Stimulated activated naive CD8-positive, alpha-beta T cell treated with anti-CD3 and anti-CD28 coated beads, Interleukin-15, amount 100 ng/mL, for 72 hours (primary cell): ENCODE measurements at regions not wholly inside any gene's neighbourhood (a gene's known extent, or its start where the extent isn't known, plus 50 kb on each side); places are given as distances from the start of the nearest gene placed in this dataset.
A peak's percentile ranks its signal among the peaks of the same experiment; 100 is the strongest.
"Not testable (repeated sequence)": the region's sequence is repeated elsewhere in the genome, so short reads cannot be mapped to it uniquely, and the experiment has no call there.

Experiments
- ATAC-seq: fragments of 150-1000 bp; cut with Tn5 transposase; 2 replicates; pipeline ENCODE4 v1.10.0; 2021; ENCODE audit warnings: mild to moderate bottlenecking, moderate library complexity
- DNase-seq, 2 donors: peaks; one replicate each; pipeline ENCODE4 v3.0.0; 2021 to 2022
- H3K27ac Mint-ChIP-seq, 2 donors: one replicate each; pipeline ENCODE4 v1.8.0; 2022; ENCODE audit warnings: mild to moderate bottlenecking in 2 of 2, mixed read lengths in 2 of 2, moderate library complexity in 2 of 2
- H3K27me3 Mint-ChIP-seq: one replicate; pipeline ENCODE4 v1.8.0; 2022; ENCODE audit warnings: mixed read lengths
- H3K4me1 Mint-ChIP-seq: one replicate; pipeline ENCODE4 v1.8.0; 2022; ENCODE audit warnings: mild to moderate bottlenecking, mixed read lengths
- H3K4me3 Mint-ChIP-seq, 2 donors: one replicate each; pipeline ENCODE4 v1.8.0; 2022; ENCODE audit warnings: mild to moderate bottlenecking in 2 of 2, mixed read lengths in 2 of 2, moderate library complexity in 1 of 2
- H3K9me3 Mint-ChIP-seq, 2 donors: one replicate each; pipeline ENCODE4 v1.8.0; 2022; ENCODE audit warnings: mixed read lengths in 2 of 2

DNA sequence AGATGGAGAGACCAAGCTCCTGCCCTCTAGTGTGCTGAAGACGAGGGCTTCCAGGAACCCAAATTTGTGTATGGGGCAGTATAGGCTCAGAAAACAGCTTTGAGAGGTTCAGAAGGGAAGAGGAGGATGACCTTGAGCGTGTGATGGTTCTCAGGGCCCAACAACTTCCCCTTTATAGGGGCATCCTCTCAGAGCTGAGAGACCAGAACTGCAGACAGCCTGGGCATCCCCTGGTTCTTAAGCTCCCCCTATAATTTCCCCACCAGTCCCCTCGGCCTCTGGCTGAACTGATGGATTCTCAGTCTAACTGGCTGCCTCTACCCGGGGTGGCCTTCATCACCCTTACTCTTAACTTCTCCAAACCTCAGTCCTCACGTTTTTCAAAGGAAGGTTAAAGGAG, 167.5 kb downstream of the URI1 start:
- ATAC-seq (no peak), DNase-seq (no peak)
- H3K4me3 Mint-ChIP-seq: no peak overlapping the region
- peaks cover 26% of the 10 kb centered on the region for H3K27me3 Mint-ChIP-seq
- H3K27ac Mint-ChIP-seq: no peak overlapping the region
- H3K9me3 Mint-ChIP-seq: no peaks in the 10 kb centered on the region
- no peaks in the 10 kb centered on the region for H3K4me1 Mint-ChIP-seq

DNA sequence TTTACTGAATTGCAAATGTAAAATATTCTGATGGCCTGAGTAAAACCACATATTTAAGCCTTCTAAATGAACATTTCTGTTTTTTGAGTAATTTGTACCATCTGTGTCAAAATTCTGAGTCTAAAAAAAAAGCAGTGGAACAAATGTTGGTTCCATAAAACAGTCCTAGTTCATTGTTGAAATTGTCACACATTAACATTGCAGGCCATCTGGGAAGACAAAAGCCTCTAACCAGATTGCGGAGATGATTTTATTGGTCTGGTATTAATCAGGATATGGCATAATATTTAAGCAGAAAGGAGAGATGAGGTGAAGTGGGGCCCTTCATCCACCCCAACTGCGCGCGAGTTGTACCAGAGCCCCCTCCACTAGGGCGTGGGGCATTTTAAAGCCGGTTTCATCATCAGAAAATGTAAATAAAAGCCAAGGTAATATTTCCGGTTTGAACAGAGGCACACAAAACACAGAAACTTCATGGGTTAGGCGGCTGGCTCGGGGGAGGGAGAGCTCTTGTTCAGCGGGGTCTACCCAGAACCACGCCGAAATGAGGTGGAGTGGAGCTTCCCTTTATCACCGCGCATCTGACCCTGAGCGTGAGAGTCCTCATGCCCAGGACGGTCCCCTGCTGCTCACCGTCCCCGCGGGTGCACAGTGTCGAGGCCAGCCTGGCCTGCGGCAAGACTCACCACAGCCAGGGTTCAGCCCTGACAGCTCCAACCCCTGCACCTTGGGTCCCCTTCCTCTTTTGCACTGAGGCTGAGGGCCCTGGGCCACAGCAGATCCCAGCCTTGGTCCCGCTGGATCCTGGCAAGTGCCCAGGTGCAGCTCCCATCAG, 169.2 kb downstream of the URI1 start:
- Mint-ChIP-seq H3K9me3 (no peaks in the 10 kb centered on the region), H3K4me1 (no peaks in the 10 kb centered on the region), H3K27me3 (peaks cover 26% of the 10 kb centered on the region), H3K27ac (no peak overlapping the region), H3K4me3 (no peak overlapping the region)
- DNase-seq: no peak
- ATAC-seq: no peak

DNA sequence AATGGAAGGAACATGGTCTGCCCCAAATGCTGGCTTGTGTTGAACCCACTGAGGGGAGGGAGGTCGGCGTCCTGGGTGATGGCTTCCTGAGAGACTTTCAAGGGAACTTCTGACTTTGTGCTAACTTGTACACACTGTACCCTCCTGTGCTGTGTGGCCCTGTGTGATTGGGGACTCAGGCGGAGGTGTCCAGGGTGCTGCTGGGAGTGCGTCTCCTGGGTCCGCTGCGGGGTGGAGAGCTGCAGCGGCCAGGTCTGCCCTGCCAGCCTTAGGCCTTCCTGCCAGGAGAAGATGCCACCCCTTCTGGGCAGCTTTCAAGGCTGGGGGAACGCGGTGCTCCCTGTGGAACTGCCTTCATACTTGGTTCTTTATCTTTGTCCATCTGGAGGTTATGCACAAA, 170.1 kb downstream of the URI1 start:
- H3K4me3 Mint-ChIP-seq: no peak overlapping the region
- no peak for ATAC-seq
- DNase-seq: no peak
- no peaks in the 10 kb centered on the region for H3K9me3 Mint-ChIP-seq
- no peak overlapping the region for H3K27ac Mint-ChIP-seq
- H3K4me1 Mint-ChIP-seq: no peaks in the 10 kb centered on the region
- peaks cover 17% of the 10 kb centered on the region for H3K27me3 Mint-ChIP-seq

DNA sequence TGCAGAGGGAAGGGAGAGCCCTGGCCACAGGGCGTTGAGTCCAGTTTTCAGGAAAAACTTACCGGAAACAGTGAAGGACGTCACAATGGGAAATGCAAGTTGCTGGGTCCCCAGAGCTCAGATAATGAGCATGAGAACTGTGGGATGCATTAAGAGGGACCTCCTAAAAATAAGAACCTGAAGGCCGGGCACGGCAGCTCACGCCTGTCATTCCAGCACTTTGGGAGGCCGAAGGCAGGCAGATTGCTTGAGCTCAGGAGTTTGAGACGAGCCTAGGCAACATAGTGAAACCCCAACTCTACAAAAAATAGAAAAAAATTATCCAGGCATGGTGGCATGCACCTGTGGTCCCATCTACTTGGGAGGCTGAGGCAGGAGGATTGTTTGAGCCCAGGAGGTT, 170.6 kb downstream of the URI1 start:
- DNase-seq (no peak), ATAC-seq (no peak)
- Mint-ChIP-seq H3K4me1 (no peaks in the 10 kb centered on the region), H3K27ac (no peak overlapping the region), H3K27me3 (peaks cover 12% of the 10 kb centered on the region), H3K4me3 (no peak overlapping the region), H3K9me3 (no peaks in the 10 kb centered on the region)

DNA sequence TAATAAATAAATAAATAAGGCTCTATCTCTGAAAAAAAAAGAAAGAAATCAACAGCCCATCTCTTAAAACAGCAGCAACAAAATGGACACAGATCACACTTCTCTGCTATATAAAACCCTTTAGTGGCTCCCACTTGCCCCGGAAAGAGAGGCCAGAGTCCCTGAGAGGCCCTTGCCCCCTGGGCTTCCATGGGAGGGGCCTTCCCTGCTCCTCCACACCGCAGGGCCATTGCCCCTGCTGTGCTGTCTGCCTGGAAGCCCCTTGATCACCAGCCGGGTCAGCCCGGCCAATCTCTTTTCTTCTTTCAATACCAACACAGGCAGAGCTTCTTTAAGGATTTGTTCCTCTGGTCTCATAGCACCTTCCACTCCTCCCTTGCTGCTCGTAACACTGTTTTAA, 171.1 kb downstream of the URI1 start:
- Mint-ChIP-seq H3K27me3 (peaks cover 12% of the 10 kb centered on the region), H3K9me3 (no peaks in the 10 kb centered on the region), H3K27ac (peak overlapping the region in 1 of 2 donors; percentile 3), H3K4me3 (no peak overlapping the region), H3K4me1 (no peaks in the 10 kb centered on the region)
- DNase-seq: no peak
- ATAC-seq: no peak

DNA sequence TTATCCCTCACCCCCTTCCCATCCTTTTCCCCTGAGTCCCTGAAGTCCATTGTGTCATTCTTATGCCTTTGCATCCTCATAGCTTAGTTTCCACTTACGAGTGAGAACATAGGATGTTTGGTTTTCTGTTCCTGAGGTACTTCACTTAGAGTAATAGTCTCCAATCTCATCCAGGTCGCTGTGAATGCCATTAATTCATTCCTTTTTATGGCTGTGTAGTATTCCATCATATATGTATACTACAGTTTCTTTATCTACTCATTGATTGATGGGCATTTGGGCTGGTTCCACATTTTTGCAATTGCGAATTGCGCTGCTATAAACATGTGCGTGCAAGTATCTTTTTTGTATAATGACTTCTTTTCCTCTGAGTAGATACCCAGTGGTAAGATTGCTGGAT, 172.1 kb downstream of the URI1 start:
- H3K27me3 Mint-ChIP-seq: peaks cover 12% of the 10 kb centered on the region
- H3K27ac Mint-ChIP-seq, H3K4me1 Mint-ChIP-seq, ATAC-seq, DNase-seq, H3K4me3 Mint-ChIP-seq, H3K9me3 Mint-ChIP-seq: not testable (repeated sequence)

DNA sequence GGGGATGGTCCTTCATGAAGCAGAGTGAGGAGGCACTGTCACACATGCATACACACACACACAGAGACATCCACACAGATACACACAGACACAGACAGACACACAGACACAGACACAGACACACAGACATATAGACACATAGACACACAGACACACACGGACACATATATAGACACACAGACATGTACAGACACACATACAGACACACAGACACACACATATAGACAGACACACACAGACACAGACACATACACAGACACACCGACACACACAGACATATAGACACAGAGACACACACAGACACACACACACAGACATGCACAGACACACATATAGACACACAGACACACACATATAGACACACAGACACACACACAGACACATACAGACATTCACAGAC, 173.9 kb downstream of the URI1 start:
- Mint-ChIP-seq H3K4me1 (no peaks in the 10 kb centered on the region), H3K27ac (no peak overlapping the region), H3K9me3 (no peaks in the 10 kb centered on the region), H3K27me3 (no peaks in the 10 kb centered on the region), H3K4me3 (no peak overlapping the region)
- ATAC-seq (no peak), DNase-seq (no peak)

DNA sequence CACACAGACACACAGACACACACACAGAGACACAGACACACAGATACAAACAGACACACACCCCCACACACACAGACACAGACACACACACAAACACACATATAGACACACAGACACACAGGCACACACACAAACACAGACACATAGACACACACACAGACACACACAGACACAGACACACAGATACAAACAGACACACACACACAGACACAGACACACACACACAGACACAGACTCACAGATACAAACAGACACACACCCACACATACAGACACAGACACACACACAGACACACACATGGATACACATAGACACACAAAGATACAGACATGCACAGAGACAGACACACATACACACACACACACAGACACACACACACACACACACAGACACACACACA, 174.5 kb downstream of the URI1 start:
- Mint-ChIP-seq H3K4me3 (no peak overlapping the region), H3K27me3 (no peaks in the 10 kb centered on the region), H3K27ac (no peak overlapping the region), H3K4me1 (no peaks in the 10 kb centered on the region), H3K9me3 (no peaks in the 10 kb centered on the region)
- no peak for ATAC-seq
- no peak for DNase-seq

DNA sequence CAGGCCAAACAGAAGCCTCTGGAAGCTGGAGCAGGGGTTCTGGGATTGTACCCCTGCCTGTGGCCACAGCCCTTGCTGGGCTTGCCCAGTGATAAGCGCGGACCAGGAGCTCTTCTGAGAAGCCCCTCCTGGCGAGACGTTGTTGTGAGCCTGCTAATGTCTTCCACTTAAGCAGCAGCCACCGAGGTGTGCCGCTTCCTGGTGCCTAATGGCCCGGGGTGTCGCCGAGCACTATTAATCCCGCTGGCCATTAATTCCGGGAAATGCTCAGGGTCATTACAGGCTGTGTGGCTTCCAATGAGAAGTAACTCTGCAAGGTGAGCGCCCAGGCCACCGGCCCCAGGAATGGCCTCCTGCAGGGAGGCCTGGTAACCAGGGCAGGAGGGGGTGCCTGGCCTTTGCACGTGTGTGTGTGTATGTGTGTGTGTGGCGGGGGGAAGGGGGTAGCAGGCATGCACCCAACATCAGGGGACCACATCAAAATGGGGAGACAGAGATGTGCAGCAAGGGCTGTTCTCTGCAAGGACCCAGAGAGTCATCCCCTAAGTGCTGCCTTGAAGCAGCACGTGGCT, 175.0 kb downstream of the URI1 start:
- Mint-ChIP-seq H3K27ac (no peak overlapping the region), H3K4me1 (no peaks in the 10 kb centered on the region), H3K9me3 (no peaks in the 10 kb centered on the region), H3K27me3 (no peaks in the 10 kb centered on the region), H3K4me3 (no peak overlapping the region)
- DNase-seq (no peak), ATAC-seq (peak; percentile 23)

DNA sequence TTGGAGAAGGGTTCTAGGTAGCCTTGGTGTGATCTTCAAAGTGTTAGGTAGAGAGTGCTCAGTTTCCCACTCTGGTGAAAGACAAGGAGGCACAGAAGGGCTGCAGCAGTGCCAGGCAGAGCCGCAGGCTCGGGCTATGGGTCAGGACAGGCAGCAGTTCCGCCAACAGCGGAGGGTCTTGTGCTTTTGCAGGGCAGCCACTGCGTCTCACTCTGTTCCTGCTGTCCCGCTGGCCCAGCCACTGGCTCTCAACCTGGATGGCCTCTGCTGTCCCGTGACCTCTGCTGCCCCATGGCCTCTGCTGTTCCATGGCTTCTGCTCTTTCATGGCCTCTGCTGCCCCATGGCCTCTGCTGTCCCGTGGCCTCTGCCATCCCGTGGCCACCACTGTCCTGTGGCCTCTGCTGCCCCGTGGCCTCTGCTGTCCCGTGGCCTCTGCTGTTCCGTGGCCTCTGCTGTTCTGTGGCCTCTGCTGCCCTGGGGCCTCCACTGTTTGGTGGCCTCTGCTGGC, 175.7 kb downstream of the URI1 start:
- H3K9me3 Mint-ChIP-seq: no peaks in the 10 kb centered on the region
- no peaks in the 10 kb centered on the region for H3K4me1 Mint-ChIP-seq
- no peak for ATAC-seq
- no peak overlapping the region for H3K4me3 Mint-ChIP-seq
- no peak for DNase-seq
- H3K27me3 Mint-ChIP-seq: no peaks in the 10 kb centered on the region
- no peak overlapping the region for H3K27ac Mint-ChIP-seq

DNA sequence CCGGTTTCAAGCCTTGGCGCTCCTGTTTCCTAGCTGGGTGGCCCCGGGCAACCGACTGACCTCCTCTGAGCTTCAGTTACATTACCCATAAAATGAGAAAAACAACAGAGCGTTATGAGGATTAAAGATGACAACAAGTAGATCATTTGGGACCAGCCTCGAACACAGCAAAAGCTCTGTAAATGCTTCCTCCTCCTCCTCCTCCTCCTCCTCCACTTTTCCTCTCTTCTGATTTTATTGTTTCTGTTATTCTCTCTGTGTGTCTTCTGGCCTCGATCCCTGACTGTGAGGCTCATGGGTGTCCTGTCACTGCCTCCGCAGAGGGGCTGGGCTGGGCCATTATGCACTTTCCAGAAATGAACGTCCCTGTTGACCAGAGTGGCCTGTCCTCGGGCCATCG, 176.2 kb downstream of the URI1 start:
- no peak overlapping the region for H3K27ac Mint-ChIP-seq
- no peak overlapping the region for H3K4me3 Mint-ChIP-seq
- ATAC-seq: no peak
- H3K9me3 Mint-ChIP-seq: no peaks in the 10 kb centered on the region
- no peaks in the 10 kb centered on the region for H3K27me3 Mint-ChIP-seq
- H3K4me1 Mint-ChIP-seq: no peaks in the 10 kb centered on the region
- DNase-seq: no peak

DNA sequence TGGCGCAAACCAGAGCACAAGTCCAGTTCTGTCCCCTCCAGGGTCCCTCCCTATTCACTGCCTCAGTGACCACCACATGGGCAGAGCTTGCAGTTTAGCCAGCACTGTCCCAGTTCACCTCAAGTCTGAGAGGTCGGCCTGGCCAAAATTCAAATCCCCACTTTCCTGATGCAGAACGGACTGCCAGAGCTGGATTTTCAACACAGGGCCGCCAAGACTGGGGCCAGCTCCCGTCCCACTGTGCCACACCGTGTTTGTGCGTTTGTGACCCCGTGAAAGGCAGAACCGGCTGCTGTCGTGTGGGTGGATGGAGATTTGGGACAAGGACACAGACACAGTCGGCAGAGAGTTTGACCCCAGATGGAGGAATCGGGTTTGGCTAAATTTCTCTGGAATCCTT, 176.7 kb downstream of the URI1 start:
- Mint-ChIP-seq H3K9me3 (no peaks in the 10 kb centered on the region), H3K4me1 (no peaks in the 10 kb centered on the region), H3K4me3 (no peak overlapping the region), H3K27me3 (no peaks in the 10 kb centered on the region), H3K27ac (no peak overlapping the region)
- no peak for DNase-seq
- ATAC-seq: no peak

DNA sequence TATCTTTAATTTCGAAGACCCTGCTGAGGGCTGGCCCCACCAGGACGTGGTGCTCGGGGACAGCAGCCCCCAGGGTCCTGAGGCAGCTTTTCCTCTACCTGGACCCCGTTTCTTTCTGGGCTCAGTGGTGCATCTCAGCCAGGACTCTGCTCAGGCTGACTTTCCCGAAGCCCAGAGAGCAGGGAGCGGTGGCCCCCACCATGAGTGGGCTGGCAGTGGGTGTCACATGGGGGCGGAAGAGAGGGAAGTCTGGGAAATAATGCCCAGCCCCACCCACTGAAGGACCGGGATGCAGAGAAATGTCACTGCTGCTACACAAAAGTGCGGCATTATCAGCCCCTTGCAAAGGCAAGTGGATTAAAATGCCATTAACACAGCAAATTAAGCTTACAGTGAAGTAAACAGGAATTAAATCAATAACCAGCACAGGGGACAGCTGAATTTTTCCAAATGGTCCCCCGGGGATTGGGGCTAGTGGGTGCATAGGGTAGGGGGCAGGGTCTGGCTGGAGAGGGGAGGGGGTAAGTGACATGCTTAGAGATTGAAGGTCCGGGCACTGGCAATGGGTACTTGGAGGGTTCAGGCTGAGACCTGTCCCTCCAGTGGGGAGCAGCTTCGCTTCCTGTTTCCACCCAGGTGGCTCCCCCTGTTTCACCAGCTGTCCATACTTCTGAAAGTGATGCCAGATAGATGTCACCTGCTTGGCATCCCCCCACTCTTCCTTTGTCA, 177.3 kb downstream of the URI1 start:
- DNase-seq (no peak), ATAC-seq (no peak)
- Mint-ChIP-seq H3K27me3 (no peaks in the 10 kb centered on the region), H3K27ac (peak overlapping the region in 1 of 2 donors; percentile 24), H3K4me1 (no peaks in the 10 kb centered on the region), H3K4me3 (no peak overlapping the region), H3K9me3 (no peaks in the 10 kb centered on the region)

DNA sequence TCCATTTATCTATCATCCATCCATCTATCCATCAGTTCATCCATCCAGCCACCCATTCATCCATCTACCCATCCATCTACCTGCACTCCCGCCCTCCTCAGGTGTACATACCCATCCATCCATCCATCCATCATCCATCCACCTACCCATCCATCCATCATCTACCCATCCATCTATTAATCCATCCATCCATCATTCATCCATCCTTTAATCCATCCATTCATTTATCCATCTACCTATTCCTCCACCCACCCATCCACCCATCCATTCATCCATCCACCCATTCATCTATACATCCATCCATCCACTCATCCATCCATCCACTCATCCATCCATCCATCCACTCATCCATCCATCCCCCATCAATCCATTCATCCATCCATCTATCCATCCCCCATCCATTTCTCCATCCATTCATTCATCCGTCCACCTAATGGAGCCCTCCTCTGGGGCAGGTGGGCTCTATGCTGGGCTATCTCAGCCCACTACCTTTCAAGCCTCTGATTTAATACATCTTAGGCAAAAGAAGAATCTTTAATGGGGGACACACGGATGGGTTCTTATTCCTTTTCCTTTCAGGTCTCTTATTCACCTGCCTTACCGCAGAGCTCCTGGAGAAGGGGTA, 178.9 kb downstream of the URI1 start:
- Mint-ChIP-seq H3K4me1 (no peaks in the 10 kb centered on the region), H3K27me3 (no peaks in the 10 kb centered on the region), H3K4me3 (no peak overlapping the region), H3K27ac (no peak overlapping the region), H3K9me3 (no peaks in the 10 kb centered on the region)
- DNase-seq (no peak), ATAC-seq (no peak)

DNA sequence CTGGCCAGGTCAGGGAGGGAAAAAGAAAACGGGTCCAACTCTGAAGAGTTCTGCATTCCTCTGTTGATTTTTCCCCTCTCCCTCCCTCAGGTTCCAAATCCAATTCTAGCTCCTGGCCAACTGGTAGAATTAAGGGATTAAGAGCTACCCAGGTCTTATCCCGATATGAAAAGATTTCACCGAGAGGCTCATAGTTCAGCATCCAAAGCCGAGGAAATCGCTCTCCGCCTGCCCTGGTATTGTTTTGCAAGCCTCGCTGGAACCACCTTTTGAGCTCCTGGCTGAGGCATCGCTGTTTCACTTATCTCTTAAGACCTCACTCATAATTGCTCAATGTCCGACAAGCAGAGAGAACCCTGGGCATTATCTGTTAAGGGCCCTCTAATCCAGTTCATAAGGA, 180.4 kb downstream of the URI1 start:
- Mint-ChIP-seq H3K9me3 (no peaks in the 10 kb centered on the region), H3K4me3 (no peak overlapping the region), H3K4me1 (no peaks in the 10 kb centered on the region), H3K27me3 (no peaks in the 10 kb centered on the region), H3K27ac (no peak overlapping the region)
- no peak for DNase-seq
- ATAC-seq: no peak

DNA sequence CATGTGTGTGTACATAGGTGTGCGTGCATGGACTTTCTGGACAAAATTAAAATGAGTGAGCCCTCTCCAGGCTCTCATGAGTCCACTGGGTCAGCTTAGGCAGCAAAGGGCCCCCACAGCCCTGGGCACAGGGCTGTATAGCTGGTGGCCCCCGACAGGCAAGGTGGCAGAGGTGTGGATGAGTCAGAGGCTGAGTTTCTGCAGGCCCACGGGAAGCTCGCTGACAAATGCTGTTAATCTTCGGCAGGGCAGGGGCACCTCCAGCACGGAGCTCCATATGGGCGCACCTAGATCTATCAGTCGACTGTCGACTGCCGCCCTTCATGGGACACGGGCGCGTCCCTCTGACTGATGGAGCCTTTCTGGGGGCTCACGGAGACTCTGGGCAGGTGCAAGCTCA, 181.1 kb downstream of the URI1 start:
- Mint-ChIP-seq H3K9me3 (no peaks in the 10 kb centered on the region), H3K27ac (no peak overlapping the region), H3K27me3 (no peaks in the 10 kb centered on the region), H3K4me3 (no peak overlapping the region), H3K4me1 (no peaks in the 10 kb centered on the region)
- DNase-seq: no peak
- ATAC-seq: no peak
